Uterus (tissue), 3 donors: ENCODE measurements at regions not wholly inside any gene's neighbourhood (a gene's known extent, or its start where the extent isn't known, plus 50 kb on each side); places are given as distances from the start of the nearest gene placed in this dataset.

ENCODE experiments used
- DNase-seq, 2 donors: peaks; one replicate each; pipeline ENCODE4 v3.0.0-alpha.2; 2019 to 2020
- H3K27ac ChIP-seq, 2 donors: fragments of 200-600 bp; sonication (generic); 1 replicate in 1 of 2; 2 replicates in 1 of 2; pipeline ENCODE4 v1.5.1; 2016 to 2018
- H3K27me3 ChIP-seq, 2 donors: fragments of 200-600 bp; sonication (generic); one replicate each; pipeline ENCODE4 v1.5.1; 2018 to 2019; ENCODE audit warnings: control low read depth in 1 of 2
- H3K36me3 ChIP-seq, 2 donors: fragments of 200-600 bp; sonication (generic); one replicate each; pipeline ENCODE4 v1.5.1; 2019; ENCODE audit warnings: control low read depth in 1 of 2
- H3K4me1 ChIP-seq, 2 donors: fragments of 200-600 bp; sonication (generic); one replicate each; pipeline ENCODE4 v1.5.1; 2018 to 2019; ENCODE audit warnings: control low read depth in 1 of 2
- H3K4me3 ChIP-seq, 2 donors: fragments of 200-600 bp; sonication (generic); 1 replicate in 1 of 2; 2 replicates in 1 of 2; pipeline ENCODE4 v1.5.1; 2018 to 2019; ENCODE audit warnings: mild to moderate bottlenecking in 1 of 2
- H3K9me3 ChIP-seq, 2 donors: fragments of 200-600 bp; sonication (generic); one replicate each; pipeline ENCODE4 v1.5.1; 2019; ENCODE audit warnings: control low read depth in 1 of 2
- CTCF ChIP-seq, 4 experiments: fragments of 200-600 bp in 2 of 4; fragments of 450-650 bp in 2 of 4; sonication (generic) in 2 of 4; IDR thresholded peaks; one replicate each; pipeline ENCODE4 v1.5.1; 2016 to 2019; ENCODE audit warnings: antibody characterized with exemption in 4 of 4, mild to moderate bottlenecking in 2 of 4, moderate library complexity in 1 of 4
- POLR2A ChIP-seq, 2 donors: fragments of 450-650 bp; IDR thresholded peaks; one replicate each; pipeline ENCODE4 v1.6.1; 2016; ENCODE audit warnings: antibody characterized with exemption in 2 of 2, mild to moderate bottlenecking in 1 of 2, moderate library complexity in 1 of 2
- intact Hi-C: fragments of 100-400 bp; cut with DNase I; formaldehyde crosslinking; loops from one replicate; pipeline ENCODE4 v1.15.1; 2023; ENCODE audit warnings: low total_unique reads
- donor health status: DM: yes; HTN: yes; CAD: no.

GRCh38 chr3:40624189-40624769, 99.5 kb downstream of the ZNF621 start:
- no peaks in the 10 kb centered on the region for H3K36me3 ChIP-seq
- H3K27ac ChIP-seq, result no peak overlapping the region
- H3K4me3 ChIP-seq, result no peak overlapping the region
- TF ChIP-seq CTCF (IDR thresholded peaks at IDR 0.05), result no peak
- no peak for TF ChIP-seq POLR2A (IDR thresholded peaks at IDR 0.05)
- DNase-seq, result no peak
- no peaks in the 10 kb centered on the region for H3K27me3 ChIP-seq
- no peaks in the 10 kb centered on the region for H3K9me3 ChIP-seq
- H3K4me1 ChIP-seq, result no peaks in the 10 kb centered on the region
- intact Hi-C loops, result no loop called here

- TF ChIP-seq POLR2A (IDR thresholded peaks at IDR 0.05), result no peak
- no peak for TF ChIP-seq CTCF (IDR thresholded peaks at IDR 0.05)
- DNase-seq, result no peak
- H3K4me3 ChIP-seq, result no peak overlapping the region
Observed at GRCh38 chr3:40627095-40627494, 102.3 kb downstream of the ZNF621 start.

DNA sequence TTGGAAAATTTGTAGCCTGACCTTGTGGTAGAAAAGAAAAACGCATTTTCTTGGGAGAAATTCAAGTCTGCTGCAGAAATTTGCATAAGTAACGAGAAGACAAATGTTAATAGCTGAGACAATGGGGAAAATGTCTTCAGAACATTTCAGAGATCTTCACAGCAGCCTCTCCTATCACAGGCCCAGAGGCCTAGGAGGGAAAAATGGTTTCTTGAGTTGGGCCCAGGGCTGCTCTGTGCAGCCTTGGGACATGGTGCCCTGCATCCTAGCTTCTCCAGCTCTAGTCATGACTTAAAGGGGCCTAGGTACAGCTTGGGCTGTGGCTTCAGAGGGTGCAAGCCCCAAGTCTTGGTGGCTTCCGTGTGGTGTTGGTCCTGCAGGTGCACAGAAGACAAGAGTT, 104.2 kb downstream of the ZNF621 start:
- Histone ChIP-seq H3K9me3 (peaks cover 0 to 4% of the 10 kb centered on the region in 2 donors), H3K4me1 (no peaks in the 10 kb centered on the region), H3K27ac (no peak overlapping the region), H3K4me3 (no peak overlapping the region), H3K36me3 (no peaks in the 10 kb centered on the region), H3K27me3 (no peaks in the 10 kb centered on the region)
- no peak for DNase-seq
- intact Hi-C loops, result no loop called here
- TF ChIP-seq CTCF (IDR thresholded peaks at IDR 0.05) (no peak), POLR2A (IDR thresholded peaks at IDR 0.05) (no peak)

More at GRCh38 chr3:40627095-40627494, 102.3 kb downstream of the ZNF621 start:
- H3K9me3 ChIP-seq, result no peaks in the 10 kb centered on the region
- intact Hi-C loops, result no loop called here
- H3K27ac ChIP-seq, result no peak overlapping the region
- H3K27me3 ChIP-seq, result no peaks in the 10 kb centered on the region
- no peaks in the 10 kb centered on the region for H3K4me1 ChIP-seq
- H3K36me3 ChIP-seq, result no peaks in the 10 kb centered on the region

DNA sequence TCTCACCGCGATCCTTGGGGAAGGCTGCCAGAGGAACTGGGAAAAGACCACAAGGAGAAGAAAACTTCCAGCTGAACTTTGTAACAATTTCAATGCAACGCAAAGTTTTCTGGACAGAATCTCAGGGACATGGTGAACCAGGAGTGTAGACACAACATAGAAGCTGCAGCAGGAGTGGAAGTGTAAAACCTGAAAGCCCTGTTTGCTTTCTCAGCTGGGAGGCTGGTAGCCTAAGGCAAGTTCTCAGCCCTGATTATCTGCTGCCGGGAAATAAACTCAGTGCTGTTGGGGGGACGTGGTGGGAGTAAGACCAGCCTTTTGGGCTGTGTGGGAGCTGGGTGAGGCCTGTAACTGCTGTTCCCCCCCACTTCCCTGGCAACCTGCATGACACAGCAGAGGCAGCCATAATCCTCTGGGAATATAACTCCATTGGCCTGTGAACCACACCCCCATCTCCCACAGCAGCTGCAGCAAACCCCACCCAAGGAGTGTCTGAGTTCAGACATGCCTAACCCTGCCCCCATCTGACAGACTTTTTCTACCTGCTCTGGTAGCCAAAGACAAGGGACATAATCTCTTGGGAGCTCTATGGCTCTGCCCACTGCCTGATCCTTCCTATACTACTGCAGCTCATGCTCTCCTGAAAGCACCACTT, 106.7 kb downstream of the ZNF621 start:
- Histone ChIP-seq H3K27ac (no peak overlapping the region), H3K4me3 (no peak overlapping the region), H3K36me3 (no peaks in the 10 kb centered on the region), H3K4me1 (no peaks in the 10 kb centered on the region), H3K27me3 (no peaks in the 10 kb centered on the region), H3K9me3 (peaks cover 0 to 4% of the 10 kb centered on the region in 2 donors)
- intact Hi-C loops, result no loop called here
- TF ChIP-seq CTCF (IDR thresholded peaks at IDR 0.05) (no peak), POLR2A (IDR thresholded peaks at IDR 0.05) (no peak)
- DNase-seq, result no peak

DNA sequence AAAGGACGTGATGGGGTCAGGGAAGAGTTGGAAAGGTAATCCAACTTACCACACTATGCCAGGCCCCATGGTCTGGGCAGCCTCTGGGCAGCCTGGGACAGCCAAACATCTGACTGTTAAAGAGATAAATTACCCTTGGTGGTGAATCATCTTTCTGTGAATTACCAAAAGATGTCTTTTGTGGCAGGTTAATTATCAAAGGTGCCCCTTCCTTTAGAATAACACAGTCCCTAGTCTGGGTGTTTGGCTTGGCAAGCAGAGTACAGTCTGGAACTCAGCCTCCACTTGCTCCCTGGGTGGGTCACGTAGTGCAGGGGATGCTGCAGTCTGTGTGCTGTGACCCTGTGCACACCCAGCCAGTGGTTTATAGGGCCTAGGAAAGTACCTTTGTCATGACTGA, 113.1 kb downstream of the ZNF621 start:
- intact Hi-C loops, result no loop called here

More for the DNA sequence above, 113.1 kb downstream of the ZNF621 start:
- no peak for DNase-seq
- no peak overlapping the region for H3K27ac ChIP-seq
- TF ChIP-seq CTCF (IDR thresholded peaks at IDR 0.05) (no peak), POLR2A (IDR thresholded peaks at IDR 0.05) (no peak)
- H3K27me3 ChIP-seq, result no peaks in the 10 kb centered on the region
- no peaks in the 10 kb centered on the region for H3K4me1 ChIP-seq
- no peak overlapping the region for H3K4me3 ChIP-seq
- H3K9me3 ChIP-seq, result peaks cover 0 to 4% of the 10 kb centered on the region in 2 donors
- H3K36me3 ChIP-seq, result no peaks in the 10 kb centered on the region
